NB4 (cell line): ENCODE measurements at regions not wholly inside any gene's neighbourhood (a gene's known extent, or its start where the extent isn't known, plus 50 kb on each side); places are given as distances from the start of the nearest gene placed in this dataset.

Experiments used
- MYC ChIP-seq: IDR thresholded peaks from 2 replicates; pipeline ENCODE4 v1.6.1; 2011; ENCODE audit warnings: low read depth, low read length
- POLR2A ChIP-seq: IDR thresholded peaks from 2 replicates; pipeline ENCODE4 v1.6.1; 2011; ENCODE audit warnings: mild to moderate bottlenecking; ENCODE audit not compliant: insufficient read length; ENCODE audit errors: extremely low read depth
- TF ChIP-seq, protein P1 (sequence below): IDR thresholded peaks from one replicate; pipeline ENCODE4 v1.5.1; 2012; ENCODE audit warnings: low read depth, low read length
- TF ChIP-seq, protein P2 (sequence below): IDR thresholded peaks from 2 replicates; pipeline ENCODE4 v1.6.1; 2011; ENCODE audit warnings: low read depth, low read length

DNA sequence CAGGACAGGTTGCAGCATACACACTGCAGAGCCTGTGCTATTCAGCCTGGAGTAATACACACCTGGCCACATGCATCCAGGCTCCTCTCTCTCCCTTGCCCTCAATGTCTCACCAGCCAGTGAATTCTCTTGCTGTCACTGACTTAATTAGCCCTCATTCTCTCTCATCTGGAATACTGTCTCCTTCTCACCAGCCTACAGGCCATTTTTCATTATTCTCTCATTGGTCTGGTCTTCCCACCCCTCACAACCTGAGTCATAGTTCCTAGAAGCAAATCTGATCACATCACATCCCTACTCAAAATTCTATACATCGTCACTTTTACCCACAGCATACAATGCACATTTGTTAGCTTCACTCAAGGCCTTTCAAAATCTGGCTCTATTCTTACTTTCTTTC, 333.1 kb downstream of the PIK3C3 start:
- TF ChIP-seq, protein P1, sequence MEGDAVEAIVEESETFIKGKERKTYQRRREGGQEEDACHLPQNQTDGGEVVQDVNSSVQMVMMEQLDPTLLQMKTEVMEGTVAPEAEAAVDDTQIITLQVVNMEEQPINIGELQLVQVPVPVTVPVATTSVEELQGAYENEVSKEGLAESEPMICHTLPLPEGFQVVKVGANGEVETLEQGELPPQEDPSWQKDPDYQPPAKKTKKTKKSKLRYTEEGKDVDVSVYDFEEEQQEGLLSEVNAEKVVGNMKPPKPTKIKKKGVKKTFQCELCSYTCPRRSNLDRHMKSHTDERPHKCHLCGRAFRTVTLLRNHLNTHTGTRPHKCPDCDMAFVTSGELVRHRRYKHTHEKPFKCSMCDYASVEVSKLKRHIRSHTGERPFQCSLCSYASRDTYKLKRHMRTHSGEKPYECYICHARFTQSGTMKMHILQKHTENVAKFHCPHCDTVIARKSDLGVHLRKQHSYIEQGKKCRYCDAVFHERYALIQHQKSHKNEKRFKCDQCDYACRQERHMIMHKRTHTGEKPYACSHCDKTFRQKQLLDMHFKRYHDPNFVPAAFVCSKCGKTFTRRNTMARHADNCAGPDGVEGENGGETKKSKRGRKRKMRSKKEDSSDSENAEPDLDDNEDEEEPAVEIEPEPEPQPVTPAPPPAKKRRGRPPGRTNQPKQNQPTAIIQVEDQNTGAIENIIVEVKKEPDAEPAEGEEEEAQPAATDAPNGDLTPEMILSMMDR, result no peak
- TF ChIP-seq, protein P2, sequence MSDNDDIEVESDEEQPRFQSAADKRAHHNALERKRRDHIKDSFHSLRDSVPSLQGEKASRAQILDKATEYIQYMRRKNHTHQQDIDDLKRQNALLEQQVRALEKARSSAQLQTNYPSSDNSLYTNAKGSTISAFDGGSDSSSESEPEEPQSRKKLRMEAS, result no peak
- TF ChIP-seq POLR2A, result no peak
- TF ChIP-seq MYC, result no peak
